Upper lobe of left lung (tissue), 4 donors: ENCODE measurements at regions not wholly inside any gene's neighbourhood (a gene's known extent, or its start where the extent isn't known, plus 50 kb on each side); places are given as distances from the start of the nearest gene placed in this dataset.

Experiments
- POLR2A ChIP-seq, 4 donors: fragments of 450-650 bp; IDR thresholded peaks; one replicate each; pipeline ENCODE4 v1.5.1; 2016 to 2017; ENCODE audit warnings: antibody characterized with exemption in 4 of 4, mild to moderate bottlenecking in 2 of 4
- POLR2AphosphoS5 ChIP-seq, 2 donors: sonication (generic); formaldehyde crosslinking; IDR thresholded peaks; one replicate each; pipeline ENCODE4 v1.5.1; 2017; ENCODE audit warnings: antibody characterized with exemption in 2 of 2
- TF ChIP-seq, protein P1 (sequence below), 6 experiments: fragments of 450-650 bp in 4 of 6; fragments of 200-600 bp in 2 of 6; sonication (generic) in 2 of 6; IDR thresholded peaks; one replicate each; pipeline ENCODE4 v1.5.1; 2016 to 2019; ENCODE audit warnings: antibody characterized with exemption in 6 of 6

- TF ChIP-seq, protein P1, sequence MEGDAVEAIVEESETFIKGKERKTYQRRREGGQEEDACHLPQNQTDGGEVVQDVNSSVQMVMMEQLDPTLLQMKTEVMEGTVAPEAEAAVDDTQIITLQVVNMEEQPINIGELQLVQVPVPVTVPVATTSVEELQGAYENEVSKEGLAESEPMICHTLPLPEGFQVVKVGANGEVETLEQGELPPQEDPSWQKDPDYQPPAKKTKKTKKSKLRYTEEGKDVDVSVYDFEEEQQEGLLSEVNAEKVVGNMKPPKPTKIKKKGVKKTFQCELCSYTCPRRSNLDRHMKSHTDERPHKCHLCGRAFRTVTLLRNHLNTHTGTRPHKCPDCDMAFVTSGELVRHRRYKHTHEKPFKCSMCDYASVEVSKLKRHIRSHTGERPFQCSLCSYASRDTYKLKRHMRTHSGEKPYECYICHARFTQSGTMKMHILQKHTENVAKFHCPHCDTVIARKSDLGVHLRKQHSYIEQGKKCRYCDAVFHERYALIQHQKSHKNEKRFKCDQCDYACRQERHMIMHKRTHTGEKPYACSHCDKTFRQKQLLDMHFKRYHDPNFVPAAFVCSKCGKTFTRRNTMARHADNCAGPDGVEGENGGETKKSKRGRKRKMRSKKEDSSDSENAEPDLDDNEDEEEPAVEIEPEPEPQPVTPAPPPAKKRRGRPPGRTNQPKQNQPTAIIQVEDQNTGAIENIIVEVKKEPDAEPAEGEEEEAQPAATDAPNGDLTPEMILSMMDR (IDR thresholded peaks at IDR 0.05) = no peak
- TF ChIP-seq POLR2AphosphoS5 (IDR thresholded peaks at IDR 0.05) (no peak), POLR2A (IDR thresholded peaks at IDR 0.05) (no peak)
These were observed 108.3 kb upstream of the TAPT1 start for GRCh38 chr4:16334601-16335000.
